SIG-M5 treated with dmso at 0.1 percent for 504 hours (cell line): ENCODE measurements at regions not wholly inside any gene's neighbourhood (a gene's known extent, or its start where the extent isn't known, plus 50 kb on each side); places are given as distances from the start of the nearest gene placed in this dataset.

Experiments used
- DNase-seq: peaks from one replicate; lab custom pipeline; 2025; ENCODE audit not compliant: unreplicated experiment; lab: John Stamatoyannopoulos, UW

DNA sequence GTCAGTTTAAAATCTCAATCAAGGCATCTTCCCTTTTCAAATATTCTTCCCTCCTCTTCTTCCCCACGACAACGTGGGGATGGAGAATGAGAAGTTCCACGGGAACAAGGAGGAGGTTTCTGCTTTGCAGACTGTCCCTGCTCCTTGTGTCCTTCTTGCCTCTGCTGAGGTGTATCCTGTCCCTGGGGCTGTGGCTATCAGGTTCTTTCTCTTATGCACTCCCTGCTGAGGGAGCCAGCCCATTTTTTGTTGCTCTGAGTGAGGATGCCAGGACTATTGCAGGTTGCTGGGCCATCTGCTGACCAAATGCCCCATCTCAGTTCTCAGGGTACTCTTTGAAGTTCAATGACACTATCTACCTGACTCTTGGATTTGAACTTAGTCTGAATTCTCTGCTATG lies 533.6 kb downstream of the RNF144B start:
- no peak for DNase-seq

DNA sequence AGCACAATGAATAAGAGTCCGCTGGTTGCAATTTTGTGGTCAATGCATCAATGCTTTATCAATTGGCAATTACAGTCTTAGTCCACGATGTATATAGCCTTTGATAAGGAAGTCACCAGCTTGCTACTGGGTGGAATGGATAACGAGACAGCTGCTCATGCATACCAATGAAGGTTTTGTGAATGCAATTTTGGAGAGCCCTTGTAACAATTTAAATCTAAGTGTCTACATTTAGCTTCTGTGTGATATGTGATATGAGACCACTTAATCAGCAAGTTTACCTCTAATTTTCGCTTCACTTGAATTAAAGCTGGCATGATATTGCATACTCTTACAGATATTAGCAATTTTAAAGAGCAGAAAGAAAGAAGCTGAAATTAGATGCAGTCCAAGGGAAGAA lies 543.9 kb downstream of the RNF144B start:
- no peak for DNase-seq

DNA sequence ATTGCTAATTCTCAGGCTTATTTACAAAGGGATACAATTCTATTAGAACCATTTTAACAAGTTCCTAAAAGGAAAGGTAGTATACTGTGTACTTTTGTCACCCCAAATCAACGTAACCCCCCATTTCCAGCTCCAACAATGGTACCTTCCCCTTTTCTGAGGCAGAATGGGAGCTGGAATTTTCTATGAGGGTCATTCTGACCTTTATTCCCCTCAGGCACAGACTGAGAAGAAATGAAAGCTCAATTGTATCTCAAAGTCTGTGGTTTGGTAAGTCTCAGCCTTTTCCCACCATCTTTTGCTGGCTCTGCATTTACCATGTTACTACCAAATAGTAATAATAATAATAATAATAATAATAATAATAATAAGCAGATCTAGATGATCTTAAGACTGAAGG lies 571.0 kb downstream of the RNF144B start:
- DNase-seq, result no peak

DNA sequence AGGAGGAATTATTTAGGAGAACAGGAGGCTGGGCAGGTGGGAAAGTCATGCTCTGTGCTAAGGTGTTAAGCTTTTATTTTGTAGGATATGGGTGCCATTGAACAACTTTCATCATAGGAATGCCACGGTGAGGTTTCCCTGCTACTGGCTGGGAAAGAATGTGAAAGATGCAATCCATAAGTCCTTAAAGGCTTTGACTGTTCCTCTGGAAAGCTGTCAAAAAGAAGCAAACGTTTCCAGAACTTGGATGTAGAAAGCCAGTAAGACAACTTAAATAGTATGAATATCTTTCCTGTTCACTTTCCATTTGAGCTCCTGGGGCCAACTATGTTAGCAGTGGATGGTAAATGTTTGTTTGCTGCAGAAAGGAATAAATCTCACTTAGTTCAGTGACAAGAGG lies 574.4 kb downstream of the RNF144B start:
- DNase-seq, result no peak

DNA sequence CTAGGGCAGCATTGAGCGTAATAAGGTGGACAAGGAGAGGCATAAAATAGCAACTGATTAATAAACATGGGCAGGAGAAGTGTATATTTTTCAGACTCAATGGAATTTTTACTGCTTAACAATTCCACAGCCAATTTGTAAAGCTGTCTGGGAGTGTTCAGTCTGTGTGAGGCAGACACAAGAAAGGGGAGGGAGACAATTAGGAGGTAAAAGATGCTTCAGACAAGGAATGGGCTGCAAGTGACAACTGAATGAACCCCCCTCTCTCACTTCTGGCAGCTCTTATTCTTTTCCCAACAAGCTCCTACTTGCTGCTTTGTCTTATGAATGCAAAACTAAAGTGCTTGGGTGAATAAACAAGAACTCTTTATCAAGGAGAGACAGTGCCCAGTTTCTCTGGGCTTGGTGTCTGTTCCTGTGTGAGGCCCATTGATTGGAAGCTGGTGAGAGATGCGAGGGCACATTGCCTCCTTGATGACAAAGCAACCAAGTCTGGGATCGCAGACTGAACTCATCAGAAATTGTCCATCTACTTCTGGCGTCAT lies 575.3 kb downstream of the RNF144B start:
- no peak for DNase-seq

DNA sequence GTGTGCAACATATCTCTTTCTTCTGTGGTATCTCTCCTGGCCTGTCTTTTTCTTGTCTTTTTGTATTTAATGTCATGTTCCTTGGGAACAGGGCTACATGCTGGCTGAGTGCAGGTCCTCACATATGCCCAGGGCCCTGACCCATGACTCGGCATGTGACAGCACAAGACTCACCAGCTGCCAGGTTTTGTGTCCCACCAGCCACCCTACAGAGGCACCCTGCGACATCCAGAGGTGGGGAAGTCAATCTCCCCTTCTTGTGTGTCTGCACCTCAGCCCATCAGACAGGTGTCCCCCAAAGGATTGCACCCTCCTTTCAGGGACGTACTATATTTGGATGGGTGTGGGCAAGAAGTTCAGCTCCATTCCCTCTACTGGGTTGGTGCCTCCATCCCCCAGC lies 576.3 kb downstream of the RNF144B start:
- no peak for DNase-seq

DNA sequence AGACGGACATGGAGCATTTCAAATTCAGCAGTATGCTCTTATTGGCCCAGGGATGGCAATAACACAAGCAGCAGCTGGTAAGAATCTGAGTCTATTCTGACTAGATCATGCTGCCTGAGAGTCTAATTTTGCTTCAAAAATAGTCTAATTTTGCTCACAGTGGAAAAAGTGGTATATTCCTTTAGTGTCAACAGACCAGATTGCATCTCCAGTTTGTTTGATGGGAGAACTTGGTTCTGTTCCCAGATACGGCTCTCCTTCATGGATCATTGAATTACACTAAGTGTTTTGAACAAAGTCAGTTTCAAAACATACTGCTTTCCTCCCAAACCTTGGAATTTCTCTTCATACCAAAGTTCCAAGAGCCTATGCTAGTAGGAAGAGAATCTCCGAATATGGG lies 586.1 kb downstream of the RNF144B start:
- no peak for DNase-seq

DNA sequence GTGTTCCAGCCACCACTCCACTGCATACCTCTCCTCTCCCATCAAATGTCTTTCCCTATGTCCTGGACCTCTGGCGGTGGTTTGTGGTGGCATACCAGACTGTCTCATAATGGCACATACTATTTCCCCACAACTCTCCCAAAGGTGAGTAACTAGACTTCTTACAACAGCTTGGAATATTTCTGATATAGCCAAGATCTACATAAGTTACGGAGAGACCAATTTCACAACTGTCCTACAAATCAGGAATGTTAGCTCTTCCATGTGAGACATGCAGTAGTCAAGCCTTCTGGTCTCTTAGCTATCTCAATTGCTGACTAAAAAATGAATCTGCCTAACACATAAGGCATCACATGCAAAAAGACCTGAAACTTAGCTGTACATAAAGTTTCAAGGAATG lies 588.9 kb downstream of the RNF144B start:
- no peak for DNase-seq

DNA sequence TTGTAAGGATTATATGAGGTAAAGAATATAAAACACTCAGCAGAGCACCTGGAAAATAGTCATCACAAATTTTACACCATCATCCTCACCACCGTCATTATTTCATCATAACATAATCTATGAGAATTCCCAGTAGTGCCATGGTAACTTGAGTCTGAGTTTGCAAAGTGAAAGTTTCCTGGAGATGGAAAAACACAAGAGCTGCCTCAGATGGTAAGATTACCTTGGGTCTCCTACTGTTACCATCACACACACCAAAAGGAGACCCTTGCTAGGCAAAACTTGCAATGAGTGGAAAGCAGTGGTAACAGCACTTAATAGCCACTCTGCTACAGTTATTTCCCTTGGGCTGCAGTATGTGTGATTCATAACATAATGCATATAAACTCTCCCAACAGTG lies 589.8 kb downstream of the RNF144B start:
- no peak for DNase-seq

DNA sequence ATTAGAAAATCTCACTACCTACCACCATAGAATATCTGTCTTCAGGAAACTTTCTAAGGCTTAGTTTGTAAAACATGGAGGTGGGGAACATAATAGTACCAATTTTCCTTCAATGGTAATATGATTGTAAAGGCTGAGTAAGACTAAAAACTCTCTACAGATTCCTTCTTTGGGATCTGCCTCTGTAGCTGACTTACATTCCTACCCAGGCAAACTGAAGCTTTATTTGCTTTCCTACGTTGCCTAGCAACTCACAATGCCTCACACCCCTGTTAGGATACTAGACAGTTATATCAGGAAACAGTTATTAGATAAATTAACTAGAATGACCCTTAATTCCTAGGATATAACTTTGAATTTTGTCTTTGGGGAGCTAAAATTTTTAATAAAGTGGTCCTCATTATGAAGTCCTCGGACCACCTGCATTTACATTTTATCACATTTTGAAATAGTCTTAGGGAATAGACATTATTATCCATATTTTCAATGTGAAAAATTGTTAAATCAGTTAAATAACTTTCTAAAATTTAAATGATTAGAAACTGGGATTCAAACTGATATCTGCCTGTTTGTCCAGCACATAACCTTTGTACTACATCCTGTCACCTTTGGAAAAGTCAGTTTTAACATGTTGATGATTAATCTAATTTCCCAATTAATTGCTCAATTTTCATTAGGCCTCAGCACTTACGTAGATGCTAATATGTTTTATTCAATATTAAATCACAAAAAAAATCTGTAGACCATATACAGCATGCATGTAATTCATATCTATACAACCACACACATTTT lies 591.4 kb downstream of the RNF144B start:
- DNase-seq, result peak; percentile 9

DNA sequence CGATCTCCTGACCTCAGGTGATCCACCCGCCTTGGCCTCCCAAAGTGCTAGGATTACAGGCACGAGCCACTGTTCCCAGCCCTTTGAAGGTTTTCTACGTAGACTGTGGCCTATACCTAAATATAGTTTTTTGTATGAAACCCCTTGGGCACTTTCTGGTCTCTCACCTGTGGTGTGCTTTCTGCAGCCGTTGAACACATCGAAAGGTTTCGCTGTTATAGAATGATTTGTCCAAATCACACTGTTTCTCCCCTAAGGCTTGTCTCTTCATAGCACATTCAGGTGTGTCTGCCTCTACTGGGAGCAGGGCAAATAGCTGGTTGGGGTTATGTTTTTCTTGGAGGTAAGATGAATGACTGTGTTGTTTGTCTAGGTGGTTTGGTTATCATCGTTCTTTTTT lies 597.9 kb downstream of the RNF144B start:
- DNase-seq, result no peak

DNA sequence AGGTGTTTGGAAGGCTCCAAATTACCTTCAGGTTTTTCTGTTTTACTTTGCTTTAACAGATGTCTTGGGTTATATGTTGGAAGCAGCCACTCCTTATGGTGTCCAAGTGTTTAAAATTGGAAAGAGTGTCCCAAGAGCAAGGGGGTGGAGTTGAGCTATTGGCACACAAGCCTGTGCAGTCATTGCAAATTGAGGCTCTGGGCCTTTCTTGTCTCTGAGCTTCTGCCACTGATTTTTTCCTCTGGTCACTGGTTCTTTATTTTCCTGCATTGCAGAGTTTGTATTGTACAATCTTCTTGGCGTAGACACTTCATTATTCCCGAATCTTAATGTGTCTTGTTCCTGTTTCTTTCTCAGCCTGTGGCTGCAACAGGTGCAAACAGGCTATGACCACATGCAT lies 598.8 kb downstream of the RNF144B start:
- no peak for DNase-seq

DNA sequence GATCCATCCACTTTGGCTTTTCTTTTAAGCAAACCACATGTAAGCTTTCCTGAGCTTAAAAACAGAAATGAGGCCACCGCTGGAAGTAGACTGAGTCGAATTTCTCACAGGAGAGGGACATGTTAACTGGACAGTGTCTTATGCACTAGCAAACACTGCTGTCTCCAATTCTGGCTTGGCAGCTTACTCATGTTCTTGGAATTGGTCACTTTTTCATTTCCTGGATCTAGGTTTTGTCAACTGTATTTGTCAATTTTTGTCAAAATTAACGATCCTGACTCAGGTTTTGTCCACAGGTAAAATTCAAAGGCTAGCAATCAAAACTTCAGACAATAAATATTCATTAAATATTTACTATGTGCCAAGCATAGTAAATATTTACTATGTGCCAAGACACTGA lies 601.5 kb downstream of the RNF144B start:
- DNase-seq, result no peak

DNA sequence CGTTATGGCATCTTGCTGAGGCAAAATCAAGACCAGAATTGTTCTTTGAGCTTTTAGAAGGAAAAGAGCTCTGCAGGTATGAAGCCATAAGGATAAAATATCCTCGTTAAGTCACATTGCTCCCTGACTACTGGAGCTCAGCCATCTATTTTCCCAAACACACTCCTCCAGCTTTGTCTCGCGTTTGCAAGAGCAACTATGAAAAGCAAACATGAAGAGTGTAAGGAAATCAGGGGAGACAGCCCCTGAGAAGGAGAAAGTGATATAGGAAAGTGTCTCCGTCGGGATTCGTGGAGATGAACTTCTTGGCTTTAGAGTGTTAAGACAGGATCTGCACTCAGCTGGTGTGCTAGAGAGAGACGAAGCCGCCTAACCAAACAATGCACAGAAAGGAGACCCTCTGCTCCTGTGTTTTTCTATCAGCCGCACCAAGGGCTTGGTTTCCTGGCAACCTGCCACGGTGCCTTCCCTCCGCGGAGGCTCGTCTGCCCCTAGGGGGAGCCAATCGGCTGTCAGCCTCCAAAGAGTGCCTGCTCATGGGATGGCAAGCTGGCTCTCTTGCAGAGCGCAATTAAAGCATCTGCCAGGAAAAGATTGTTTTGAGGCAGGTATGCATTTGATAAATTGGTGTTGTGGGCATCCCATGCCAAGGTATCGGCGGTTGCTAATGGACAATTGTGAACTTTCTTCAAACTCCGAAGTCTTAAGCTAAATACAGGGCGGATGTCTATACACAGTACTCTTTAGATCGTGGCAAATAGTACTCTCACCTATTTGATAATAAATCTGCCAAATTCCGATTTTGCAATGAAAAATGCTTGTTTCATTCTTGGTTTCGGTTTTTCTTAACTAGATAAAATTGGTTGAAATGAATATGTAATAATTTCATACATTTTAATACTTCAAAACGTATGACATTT lies 603.2 kb downstream of the RNF144B start:
- peak; percentile 0 for DNase-seq

DNA sequence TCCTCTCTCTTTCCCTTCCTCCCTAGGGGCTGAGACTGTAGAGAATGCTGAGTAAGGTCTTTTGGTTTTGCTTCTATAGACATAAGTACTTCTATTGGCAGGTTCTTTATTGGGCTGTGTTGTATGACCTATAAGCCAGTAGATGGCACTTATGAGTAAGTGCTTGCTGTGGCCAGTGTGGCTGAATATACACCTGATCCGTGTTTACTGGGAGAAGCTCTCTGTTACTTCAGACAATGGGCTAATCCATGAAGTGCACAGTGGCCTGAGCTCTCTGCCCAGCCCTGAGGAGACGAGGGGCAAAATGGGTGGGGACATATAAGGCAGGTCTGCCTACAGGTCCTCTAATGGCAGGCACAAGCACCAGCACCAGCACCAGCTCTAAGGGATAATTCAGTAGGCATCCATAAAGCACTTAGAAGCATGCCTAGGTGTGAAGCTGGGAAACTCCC lies 610.3 kb downstream of the RNF144B start:
- DNase-seq, result peak; percentile 37

DNA sequence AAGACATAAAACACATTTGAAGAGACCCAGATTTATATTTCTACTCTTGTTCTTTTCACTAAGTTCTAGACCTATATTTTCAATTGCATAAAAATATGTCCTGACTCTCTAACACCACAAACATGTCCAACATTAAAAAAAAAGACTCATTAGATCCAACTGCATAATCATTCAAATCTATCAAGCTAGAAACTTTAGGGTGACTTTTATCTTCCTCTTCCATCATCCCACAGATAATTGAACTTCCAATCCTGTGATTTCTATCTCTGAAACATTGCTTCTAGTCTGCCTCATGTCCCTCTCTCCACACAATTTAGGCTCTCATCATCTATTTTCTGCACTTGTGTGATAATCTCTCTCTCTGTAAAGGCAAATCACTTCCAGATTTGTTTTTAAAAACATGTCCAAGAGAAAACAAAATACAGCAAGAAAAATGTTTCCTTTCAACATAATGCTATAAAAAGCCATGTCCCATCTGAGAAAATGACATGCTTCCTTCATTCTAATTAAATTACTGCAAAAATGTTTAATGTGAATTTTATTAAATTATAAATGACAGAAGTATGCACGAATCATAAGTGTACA lies 615.9 kb downstream of the RNF144B start:
- DNase-seq, result no peak

DNA sequence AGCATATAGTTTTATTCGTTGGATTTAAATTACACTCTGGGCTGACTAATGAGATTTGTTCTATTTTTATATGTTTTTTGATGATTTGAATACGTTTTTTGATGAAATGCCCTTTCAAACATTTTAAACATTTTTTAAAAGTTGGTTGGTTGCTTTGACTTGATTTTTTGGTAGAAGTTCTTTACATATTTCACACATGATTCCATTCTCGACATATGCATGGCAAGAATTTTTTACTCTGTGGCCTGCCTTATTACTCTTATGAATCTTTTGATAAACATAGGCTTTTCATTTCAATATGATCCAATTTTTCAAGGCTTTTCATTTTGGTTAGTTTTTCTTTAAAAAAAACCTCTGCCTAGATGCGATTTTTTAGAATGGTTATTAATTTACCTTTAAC lies 617.0 kb downstream of the RNF144B start:
- DNase-seq, result no peak

DNA sequence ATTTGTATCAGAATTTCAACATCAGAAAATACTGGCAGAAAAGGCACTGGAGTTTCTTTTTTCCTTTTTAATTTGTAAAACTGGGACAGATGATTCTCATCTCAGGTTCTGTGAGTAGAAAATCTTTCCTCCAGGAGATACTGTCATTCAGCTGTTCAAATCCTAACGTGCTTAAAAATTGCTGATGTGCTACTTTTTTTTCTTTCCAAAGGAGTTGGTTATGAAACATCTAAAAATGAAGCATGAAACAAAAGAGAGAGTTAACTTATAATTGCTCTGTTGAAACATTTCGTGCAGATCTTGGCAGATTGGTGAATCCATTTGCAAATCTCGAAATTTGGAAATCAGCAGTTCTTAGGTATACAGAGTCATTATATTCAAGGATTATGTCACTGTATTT lies 622.6 kb downstream of the RNF144B start:
- no peak for DNase-seq

DNA sequence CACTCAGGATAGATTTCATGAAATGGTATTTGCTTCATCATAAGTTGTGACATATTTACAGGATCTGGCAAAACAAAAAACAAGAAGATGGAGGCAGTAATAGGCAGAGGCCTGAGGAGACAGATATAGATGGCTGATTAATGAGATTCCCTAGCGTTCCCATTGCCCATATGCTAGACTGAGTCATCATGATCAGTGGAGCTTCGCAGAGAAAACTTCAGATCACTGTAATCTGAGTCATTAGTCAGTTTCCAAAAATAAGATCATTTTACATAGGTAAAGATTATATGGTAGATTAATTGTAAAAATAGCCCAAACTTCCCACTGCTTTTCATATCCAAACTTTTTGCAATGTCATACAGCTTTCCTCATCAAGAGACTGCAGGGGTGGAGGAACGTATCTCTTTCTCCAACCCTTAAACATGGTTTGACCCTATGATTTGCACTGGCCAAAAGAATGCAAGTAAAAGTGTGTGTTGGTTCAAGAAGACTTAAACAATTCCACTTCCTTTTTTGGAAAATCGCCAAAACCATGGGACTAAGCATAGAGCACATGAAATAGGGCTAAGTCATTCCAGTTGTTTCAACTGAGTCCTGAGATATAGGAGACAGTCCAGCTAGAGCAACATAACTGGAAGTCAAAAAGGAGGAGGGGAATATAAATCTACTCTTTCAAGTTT lies 626.0 kb downstream of the RNF144B start:
- DNase-seq, result no peak

DNA sequence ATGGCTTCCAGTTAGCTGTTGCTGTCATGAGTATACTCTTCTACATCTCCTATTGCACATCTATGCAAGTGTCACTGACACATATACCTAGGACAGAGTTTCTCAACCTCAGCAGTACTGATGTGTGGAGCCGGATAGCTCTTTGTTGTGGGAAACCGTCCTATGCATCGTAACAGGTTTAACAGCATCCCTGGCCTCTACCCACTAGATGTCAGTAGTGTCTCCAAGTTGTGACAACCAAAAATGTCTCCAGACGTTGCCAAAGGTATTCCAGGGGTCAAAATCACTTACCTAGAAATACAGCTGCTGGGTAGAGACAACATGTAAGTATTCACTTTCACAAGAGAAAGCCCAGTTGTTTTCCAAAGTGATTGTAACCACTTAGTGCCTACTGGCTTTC lies 637.6 kb downstream of the RNF144B start:
- DNase-seq, result peak; percentile 21

DNA sequence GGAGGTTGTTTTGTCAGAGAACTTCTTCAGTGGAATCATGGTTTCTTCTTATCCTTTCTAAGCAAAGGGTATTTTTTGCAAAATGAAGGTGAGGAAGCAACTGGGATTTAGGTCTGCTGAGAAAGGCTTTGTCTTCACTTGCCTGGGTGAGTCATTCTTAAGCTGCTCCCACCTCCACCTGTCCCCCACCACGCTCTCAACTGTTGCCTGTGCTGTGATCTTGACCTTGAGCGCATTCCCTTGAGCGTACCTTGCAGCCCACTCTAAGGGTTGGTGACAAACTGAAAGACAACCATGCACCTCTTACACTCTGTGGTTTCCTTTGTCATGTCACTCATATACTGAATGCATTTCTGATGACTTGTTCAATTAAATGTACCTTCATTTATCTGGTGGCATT lies 641.1 kb downstream of the RNF144B start:
- DNase-seq, result no peak
